ENCODE measurements at regions not wholly inside any gene's neighbourhood (a gene's known extent, or its start where the extent isn't known, plus 50 kb on each side); places are given as distances from the start of the nearest gene placed in this dataset.

GRCh38 chr2:240215676-240216051 lies 75.2 kb upstream of the OTOS start:
- Histone ChIP-seq H4K20me1 (ENCODE audit: insufficient read depth, low read length) (no peaks in the 10 kb centered on the region), H3K4me1 (ENCODE audit: insufficient read depth, low read length) (peaks cover 11% of the 10 kb centered on the region), H3K36me3 (ENCODE audit: insufficient read depth, low read length) (no peaks in the 10 kb centered on the region), H3K4me2 (ENCODE audit: low read length) (no peak overlapping the region), H3K27me3 (ENCODE audit: insufficient read depth, low read length) (no peaks in the 10 kb centered on the region), H3K4me3 (ENCODE audit: insufficient read depth, low read depth, low read length) (no peak overlapping the region), H3K9me3 (ENCODE audit: insufficient read depth, low read depth, low read length) (no peaks in the 10 kb centered on the region), H3K79me2 (ENCODE audit: insufficient read depth, low read length) (no peaks in the 10 kb centered on the region), H3K9ac (ENCODE audit: low read length) (no peak overlapping the region), H2AFZ (ENCODE audit: low read depth, low read length) (no peak overlapping the region), H3K27ac (ENCODE audit: low read depth, low read length) (no peak overlapping the region)
- Mint-ChIP-seq H3K27ac (ENCODE audit: unreplicated experiment) (no peak overlapping the region), H3K9me3 (ENCODE audit: unreplicated experiment) (no peaks in the 10 kb centered on the region), H3K4me3 (ENCODE audit: unreplicated experiment) (no peak overlapping the region), H3K4me1 (ENCODE audit: low read depth, unreplicated experiment) (peaks cover 13% of the 10 kb centered on the region), H3K36me3 (ENCODE audit: low read depth, unreplicated experiment) (no peaks in the 10 kb centered on the region), H3K27me3 (ENCODE audit: low read depth, unreplicated experiment) (peaks cover 21% of the 10 kb centered on the region)
- FAIRE-seq (no peak), DNase-seq (ENCODE audit: low read depth) (no peak)
- no peak for TF ChIP-seq EZH2 (IDR thresholded peaks at IDR 0.05; ENCODE audit: insufficient read depth, low read length)
- TF ChIP-seq CTCF (IDR thresholded peaks at IDR 0.05; ENCODE audit: insufficient read depth, low read depth, low read length): no peak

GRCh38 chr2:240216167-240216566 lies 75.7 kb upstream of the OTOS start:
- Histone ChIP-seq H3K79me2 (ENCODE audit: insufficient read depth, low read length) (no peaks in the 10 kb centered on the region), H3K9me3 (ENCODE audit: insufficient read depth, low read depth, low read length) (no peaks in the 10 kb centered on the region), H3K27me3 (ENCODE audit: insufficient read depth, low read length) (no peaks in the 10 kb centered on the region), H4K20me1 (ENCODE audit: insufficient read depth, low read length) (no peaks in the 10 kb centered on the region), H3K4me2 (ENCODE audit: low read length) (no peak overlapping the region), H2AFZ (ENCODE audit: low read depth, low read length) (no peak overlapping the region), H3K9ac (ENCODE audit: low read length) (no peak overlapping the region), H3K27ac (ENCODE audit: low read depth, low read length) (no peak overlapping the region), H3K36me3 (ENCODE audit: insufficient read depth, low read length) (no peaks in the 10 kb centered on the region), H3K4me3 (ENCODE audit: insufficient read depth, low read depth, low read length) (no peak overlapping the region), H3K4me1 (ENCODE audit: insufficient read depth, low read length) (peaks cover 13% of the 10 kb centered on the region)
- H3K36me3 Mint-ChIP-seq (ENCODE audit: low read depth, unreplicated experiment): no peaks in the 10 kb centered on the region
- no peak for FAIRE-seq
- no peak overlapping the region for H3K27ac Mint-ChIP-seq (ENCODE audit: unreplicated experiment)
- TF ChIP-seq EZH2 (IDR thresholded peaks at IDR 0.05; ENCODE audit: insufficient read depth, low read length) (no peak), CTCF (IDR thresholded peaks at IDR 0.05; ENCODE audit: insufficient read depth, low read depth, low read length) (no peak)
- DNase-seq (ENCODE audit: low read depth): no peak
- peaks cover 14% of the 10 kb centered on the region for H3K4me1 Mint-ChIP-seq (ENCODE audit: low read depth, unreplicated experiment)
- peaks cover 19% of the 10 kb centered on the region for H3K27me3 Mint-ChIP-seq (ENCODE audit: low read depth, unreplicated experiment)
- no peaks in the 10 kb centered on the region for H3K9me3 Mint-ChIP-seq (ENCODE audit: unreplicated experiment)
- H3K4me3 Mint-ChIP-seq (ENCODE audit: unreplicated experiment): no peak overlapping the region

- no peak overlapping the region for H3K27ac Mint-ChIP-seq (ENCODE audit: unreplicated experiment)
- peaks cover 2% of the 10 kb centered on the region for H3K36me3 Mint-ChIP-seq (ENCODE audit: low read depth, unreplicated experiment)
- no peak overlapping the region for H3K27ac ChIP-seq (ENCODE audit: low read depth, low read length)
- no peak overlapping the region for H3K4me3 Mint-ChIP-seq (ENCODE audit: unreplicated experiment)
- DNase-seq (ENCODE audit: low read depth) (no peak), FAIRE-seq (no peak)
- no peak overlapping the region for H2AFZ ChIP-seq (ENCODE audit: low read depth, low read length)
- H3K4me3 ChIP-seq (ENCODE audit: insufficient read depth, low read depth, low read length): no peak overlapping the region
- no peaks in the 10 kb centered on the region for H3K79me2 ChIP-seq (ENCODE audit: insufficient read depth, low read length)
- TF ChIP-seq CTCF (IDR thresholded peaks at IDR 0.05; ENCODE audit: insufficient read depth, low read depth, low read length) (no peak), EZH2 (IDR thresholded peaks at IDR 0.05; ENCODE audit: insufficient read depth, low read length) (no peak)
- H3K4me2 ChIP-seq (ENCODE audit: low read length): no peak overlapping the region
- no peak overlapping the region for H3K9ac ChIP-seq (ENCODE audit: low read length)
- peaks cover 21% of the 10 kb centered on the region for H3K27me3 Mint-ChIP-seq (ENCODE audit: low read depth, unreplicated experiment)
- H3K36me3 ChIP-seq (ENCODE audit: insufficient read depth, low read length): no peaks in the 10 kb centered on the region
- peaks cover 14% of the 10 kb centered on the region for H3K4me1 Mint-ChIP-seq (ENCODE audit: low read depth, unreplicated experiment)
- H3K4me1 ChIP-seq (ENCODE audit: insufficient read depth, low read length): peaks cover 13% of the 10 kb centered on the region
- H3K9me3 ChIP-seq (ENCODE audit: insufficient read depth, low read depth, low read length): no peaks in the 10 kb centered on the region
- no peaks in the 10 kb centered on the region for H3K27me3 ChIP-seq (ENCODE audit: insufficient read depth, low read length)
- peaks cover 3% of the 10 kb centered on the region for H3K9me3 Mint-ChIP-seq (ENCODE audit: unreplicated experiment)
- no peaks in the 10 kb centered on the region for H4K20me1 ChIP-seq (ENCODE audit: insufficient read depth, low read length)
Observed at GRCh38 chr2:240217431-240218301, 77.2 kb upstream of the OTOS start.

Measured in astrocyte (in vitro differentiated cells and primary cell).